ACHN (cell line): ENCODE measurements at regions not wholly inside any gene's neighbourhood (a gene's known extent, or its start where the extent isn't known, plus 50 kb on each side); places are given as distances from the start of the nearest gene placed in this dataset.
"Not testable (repeated sequence)": the region's sequence is repeated elsewhere in the genome, so short reads cannot be mapped to it uniquely, and the experiment has no call there.

Source experiments
- DNase-seq: peaks from one replicate; pipeline ENCODE4 v3.0.0-alpha.2; 2015
- in situ Hi-C: cut with HindIII; loops from 2 replicates; pipeline ENCODE4 v1.10.0; 2017; ENCODE audit warnings: low sequenced_read_pairs, low pct_ligation_motif_present, low pct_unique_long_range_greater_than_20kb

- in situ Hi-C loops: no loop called here
- DNase-seq: no peak
Measured at GRCh38 chr5:38154615-38155204, 103.6 kb upstream of the EGFLAM start.

GRCh38 chr5:38151878-38152277 lies 106.5 kb upstream of the EGFLAM start:
- DNase-seq: no peak
- in situ Hi-C loops: no loop called here

GRCh38 chr5:38149815-38150195 lies 108.6 kb upstream of the EGFLAM start:
- in situ Hi-C loops: no loop called here
- no peak for DNase-seq

DNA sequence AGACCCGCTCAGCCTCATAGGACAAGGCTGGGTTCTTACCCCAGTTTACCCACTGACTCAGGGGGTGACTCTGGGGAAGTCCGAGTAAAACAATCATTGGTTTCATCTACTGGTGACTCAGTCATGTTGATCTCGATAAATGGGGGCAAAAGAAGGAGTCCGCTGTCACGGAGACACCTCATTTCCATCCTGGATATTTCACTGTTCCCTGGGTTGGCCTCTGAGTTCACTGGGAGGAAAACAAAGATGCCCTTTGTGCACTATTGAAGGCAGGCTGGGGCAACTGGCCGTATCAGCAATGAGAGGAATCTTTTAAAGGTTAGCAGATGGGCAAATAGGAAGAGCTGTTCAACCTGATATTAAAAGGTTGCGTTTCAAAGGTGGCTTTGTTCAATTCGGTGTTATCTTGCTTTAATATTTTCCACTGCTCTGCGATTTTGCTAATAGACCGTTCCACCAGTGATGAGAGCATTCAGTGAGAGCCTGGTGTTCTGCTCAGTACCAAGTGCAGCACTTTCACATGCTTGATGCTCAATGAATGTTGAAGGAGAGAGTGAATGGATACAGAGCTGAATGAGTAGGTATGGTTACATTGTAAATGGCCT lies 110.2 kb upstream of the EGFLAM start:
- no peak for DNase-seq
- in situ Hi-C loops: no loop called here

GRCh38 chr5:38143384-38143783 lies 115.0 kb upstream of the EGFLAM start:
- in situ Hi-C loops: no loop called here
- DNase-seq: no peak

DNA sequence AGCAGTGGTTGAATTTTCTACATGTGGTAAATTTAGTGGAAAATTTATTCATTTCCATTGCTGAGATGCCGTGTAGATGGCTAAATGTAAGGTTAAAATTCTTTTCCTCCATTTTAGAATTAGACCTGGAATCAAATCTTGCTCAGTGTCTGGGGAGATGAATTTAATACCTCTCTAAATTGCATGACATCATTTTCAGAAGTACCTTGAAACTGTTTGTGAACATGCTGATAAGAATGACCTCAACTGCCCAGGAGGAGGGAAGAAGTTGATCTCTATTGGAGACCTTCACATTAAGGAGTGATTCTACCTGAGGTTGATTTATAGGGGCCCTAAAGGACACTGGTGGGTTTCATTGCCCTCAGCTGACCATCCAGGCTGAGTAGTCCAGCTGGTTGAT lies 116.7 kb upstream of the EGFLAM start:
- DNase-seq: no peak
- in situ Hi-C loops: no loop called here

DNA sequence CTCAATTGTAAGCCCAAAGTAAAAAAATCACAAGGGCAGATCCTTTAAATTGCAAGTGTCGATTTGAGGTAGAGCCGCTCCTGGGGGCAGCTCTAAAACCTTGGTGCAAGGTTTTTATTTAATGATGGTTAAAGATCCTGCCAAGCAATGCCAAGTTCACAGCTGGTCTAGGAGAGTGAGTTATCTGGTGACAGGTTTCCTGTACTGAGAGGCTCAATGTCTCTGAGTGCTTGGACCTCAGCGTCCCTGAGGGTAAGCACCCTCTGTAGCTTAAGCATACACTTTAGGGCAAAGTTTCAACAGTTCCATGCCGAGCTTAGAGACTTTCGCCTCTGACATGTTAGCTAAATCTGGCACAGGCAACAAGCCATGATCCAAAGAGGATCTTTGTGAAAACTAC lies 119.8 kb upstream of the EGFLAM start:
- in situ Hi-C loops: no loop called here
- no peak for DNase-seq

DNA sequence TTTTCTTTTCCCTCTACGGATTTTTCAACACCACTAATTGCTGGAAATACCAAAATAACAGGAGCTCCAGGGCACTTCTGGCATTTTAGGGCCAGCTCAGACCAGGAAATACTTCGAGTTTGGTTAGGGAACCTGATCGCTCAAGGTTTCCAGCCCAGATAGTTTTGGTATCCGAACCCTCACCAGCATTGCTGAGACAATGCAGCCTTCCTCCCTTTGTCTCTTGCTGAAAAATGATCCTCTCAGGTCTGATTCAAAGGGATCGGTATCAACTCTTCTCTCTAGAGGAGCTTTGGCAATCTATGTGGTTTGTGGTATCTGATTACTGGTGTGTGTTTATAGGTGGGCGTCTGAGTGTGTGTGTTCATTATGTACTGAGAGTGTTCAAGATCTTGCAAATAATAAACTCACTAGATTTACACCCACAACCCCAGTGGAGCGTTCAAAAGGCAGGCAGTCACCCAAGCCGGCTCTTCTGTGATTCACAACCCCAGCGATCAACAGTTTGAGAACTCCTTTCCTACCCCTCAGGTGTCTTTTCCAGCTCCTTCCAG lies 122.8 kb upstream of the EGFLAM start:
- no peak for DNase-seq
- in situ Hi-C loops: no loop called here

- no peak for DNase-seq
- in situ Hi-C loops: no loop called here
Measured at GRCh38 chr5:38134810-38135209, 123.5 kb upstream of the EGFLAM start.

DNA sequence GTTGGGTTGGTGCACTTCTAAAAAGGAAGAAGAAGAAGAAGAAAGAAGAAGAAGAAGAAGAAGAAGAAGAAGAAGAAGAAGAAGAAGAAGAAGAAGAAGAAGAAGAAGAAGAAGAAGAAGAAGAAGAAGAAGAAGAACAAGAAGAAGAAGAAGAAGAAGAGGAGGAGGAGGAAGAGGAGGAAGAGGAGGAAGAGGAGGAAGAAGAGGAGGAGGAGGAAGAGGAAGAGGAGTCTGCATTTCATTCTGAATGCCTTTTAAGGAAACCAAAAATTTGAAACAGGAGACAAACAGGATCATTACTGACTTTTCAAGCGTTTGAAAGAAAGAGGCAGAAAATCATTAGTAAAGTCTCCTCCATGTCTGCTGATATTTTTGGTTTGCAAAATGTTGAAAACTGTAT lies 124.1 kb upstream of the EGFLAM start:
- in situ Hi-C loops, DNase-seq: not testable (repeated sequence)

- DNase-seq: no peak
- in situ Hi-C loops: no loop called here
Measured at GRCh38 chr5:38131686-38132085, 126.7 kb upstream of the EGFLAM start.

- no peak for DNase-seq
- in situ Hi-C loops: no loop called here
Measured at GRCh38 chr5:38124321-38124720, 134.0 kb upstream of the EGFLAM start.

DNA sequence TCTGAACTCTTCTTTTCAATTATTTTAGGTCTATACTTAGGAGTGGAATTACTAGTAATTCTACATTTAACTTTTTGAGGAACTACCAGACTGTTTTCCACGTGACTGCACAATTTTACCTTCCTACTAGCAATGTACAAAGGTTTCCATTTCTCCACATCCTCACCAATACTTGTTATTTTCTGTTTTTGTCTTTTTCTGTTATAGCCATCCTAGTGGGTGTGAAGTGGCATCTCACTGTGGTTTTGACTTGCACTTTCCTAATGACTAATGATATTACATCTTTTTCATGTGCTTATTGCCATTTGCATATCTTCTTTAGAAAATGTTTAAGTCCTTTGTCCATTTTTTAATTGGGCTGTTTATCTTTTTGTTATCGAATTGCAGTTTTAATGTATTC lies 136.9 kb upstream of the EGFLAM start:
- in situ Hi-C loops: no loop called here
- no peak for DNase-seq

DNA sequence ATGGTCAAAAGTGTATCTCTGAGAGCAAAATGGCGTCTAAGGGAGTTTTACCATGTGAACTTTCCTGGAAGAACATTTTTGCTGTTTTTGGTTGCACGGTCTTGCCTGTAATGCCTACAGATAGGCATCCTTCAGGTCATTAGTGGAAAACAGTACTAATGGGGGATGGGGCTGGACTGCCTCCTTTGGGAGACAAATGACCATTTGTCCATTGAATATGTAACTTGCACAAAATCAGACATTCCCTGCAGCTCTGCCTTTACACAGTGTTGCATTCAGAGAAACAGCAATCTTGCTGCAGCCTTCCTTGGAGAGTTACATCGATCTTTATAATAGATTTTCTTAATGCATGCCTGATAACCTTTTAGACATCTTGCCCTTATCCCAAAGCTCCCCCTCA lies 138.5 kb upstream of the EGFLAM start:
- in situ Hi-C loops: no loop called here

GRCh38 chr5:38117784-38118479 lies 140.4 kb upstream of the EGFLAM start:
- in situ Hi-C loops: no loop called here
- no peak for DNase-seq

More for the DNA sequence above, 138.5 kb upstream of the EGFLAM start:
- no peak for DNase-seq

DNA sequence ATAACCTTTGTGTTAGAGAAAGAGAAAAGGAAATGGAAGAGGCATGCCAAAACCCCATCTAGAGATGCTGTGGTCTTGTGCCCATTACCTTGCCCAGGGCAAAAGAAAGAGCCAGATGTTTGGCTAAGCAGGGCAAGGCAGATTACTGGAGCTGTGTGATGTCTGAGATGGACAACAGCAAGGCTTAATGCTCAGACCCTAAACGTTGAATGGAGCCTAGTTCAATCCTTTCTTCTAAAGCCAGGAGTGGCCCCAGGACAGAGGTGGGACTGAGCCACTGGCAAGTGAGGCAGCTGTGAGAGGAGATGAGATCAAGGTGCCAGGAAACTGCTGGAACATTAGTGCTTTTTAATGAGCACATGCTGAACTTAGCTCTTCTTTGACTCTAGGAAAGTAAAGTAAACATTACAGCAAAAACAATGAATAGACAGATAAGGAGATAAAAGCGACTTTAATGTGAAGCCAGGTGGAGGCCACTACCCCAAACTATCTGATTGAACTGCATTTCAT lies 143.0 kb upstream of the EGFLAM start:
- in situ Hi-C loops: no loop called here
- DNase-seq: no peak

DNA sequence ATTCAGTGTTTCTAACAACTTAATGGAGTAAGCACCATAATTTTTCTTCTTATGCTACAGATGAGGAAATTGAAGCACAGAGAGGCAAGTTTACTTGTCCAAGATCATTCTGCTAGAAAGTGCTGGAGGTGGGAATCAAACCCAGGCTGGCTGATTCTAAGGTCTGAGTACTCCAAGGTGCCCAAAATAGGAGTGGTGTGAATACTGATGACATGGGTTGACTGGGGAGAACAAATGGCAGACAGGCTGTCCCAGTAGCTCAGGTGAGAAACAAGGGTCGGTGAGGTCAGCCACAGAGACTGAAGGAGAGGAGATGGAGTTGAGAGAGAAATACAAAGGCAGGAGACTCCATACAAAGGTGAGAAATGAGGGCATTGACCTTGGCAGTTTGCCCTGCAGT lies 144.5 kb upstream of the EGFLAM start:
- in situ Hi-C loops: no loop called here
- DNase-seq: no peak

DNA sequence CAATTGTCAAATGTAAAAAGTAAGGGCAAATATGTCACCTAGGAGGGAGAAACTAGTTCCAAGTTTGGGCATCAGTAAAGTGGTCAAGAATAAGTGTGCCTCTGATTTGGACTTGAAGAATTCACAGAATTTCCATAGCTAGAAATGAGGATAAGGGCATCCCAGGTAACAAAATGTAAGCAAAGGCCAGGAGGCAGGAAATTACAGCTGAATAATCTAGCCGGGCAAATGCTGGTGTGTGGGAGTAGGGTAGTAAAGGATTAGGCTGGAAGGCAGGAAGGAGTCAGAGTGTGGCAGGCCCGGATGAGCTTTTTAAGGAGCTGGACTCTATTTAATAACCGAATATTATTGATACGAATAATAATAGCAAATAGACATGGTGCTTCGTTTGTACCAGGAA lies 144.9 kb upstream of the EGFLAM start:
- in situ Hi-C loops: no loop called here

DNA sequence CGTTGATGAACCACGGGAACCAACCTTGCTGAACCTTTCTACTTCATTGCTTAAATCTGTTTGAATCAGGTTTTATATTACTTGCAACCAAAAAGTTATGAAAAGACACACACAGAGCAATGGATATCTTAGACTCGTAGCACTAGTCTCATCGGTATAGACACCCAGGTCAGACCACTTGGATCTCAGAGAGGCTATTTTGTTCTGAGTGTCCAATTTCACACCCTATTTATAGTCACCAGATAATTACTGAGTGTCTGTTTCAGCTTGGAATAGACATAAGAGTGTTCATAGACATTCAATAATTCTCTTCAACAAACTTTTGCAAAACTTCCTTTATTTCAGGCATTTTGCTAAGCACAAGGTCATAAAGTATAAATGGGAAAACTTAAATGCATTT lies 145.4 kb upstream of the EGFLAM start:
- in situ Hi-C loops: no loop called here
- no peak for DNase-seq

More for the DNA sequence above, 144.9 kb upstream of the EGFLAM start:
- DNase-seq: no peak

GRCh38 chr5:38110130-38110529 lies 148.2 kb upstream of the EGFLAM start:
- in situ Hi-C loops: no loop called here
- DNase-seq: no peak
